ENCODE measurements at regions not wholly inside any gene's neighbourhood (a gene's known extent, or its start where the extent isn't known, plus 50 kb on each side); places are given as distances from the start of the nearest gene placed in this dataset.

DNA sequence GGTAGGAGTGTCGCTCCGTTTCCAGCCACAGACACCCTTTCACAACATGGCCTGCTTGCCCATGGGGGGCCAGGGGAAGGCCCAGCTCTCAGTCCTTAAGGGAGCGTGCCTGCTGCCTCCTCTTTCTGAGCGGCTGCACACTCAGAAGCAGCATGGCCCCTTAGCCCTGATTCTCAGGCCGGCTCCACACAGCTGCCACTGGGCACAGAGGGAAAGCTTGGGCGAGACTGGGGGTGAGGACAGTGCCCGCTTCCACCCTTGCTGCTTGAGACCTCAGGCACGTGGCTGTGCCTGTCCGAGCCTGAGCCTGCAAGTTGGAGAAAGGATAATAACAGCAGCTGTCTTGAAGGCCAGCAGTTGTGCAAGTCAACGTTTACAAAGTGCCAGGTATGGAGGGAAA lies 416.3 kb downstream of the SHANK2 start:
- Histone ChIP-seq H3K36me3 (ENCODE audit: control insufficient read depth, insufficient read depth, low read length) (peaks cover 6% of the 10 kb centered on the region; the same call in 1 of the 2 replicates), H3K9me3 (no peaks in the 10 kb centered on the region), H3K4me3 (ENCODE audit: low read depth, low read length) (no peak overlapping the region), H3K27me3 (replicated peaks; ENCODE audit: control insufficient read depth, insufficient read depth, low read length) (no peaks in the 10 kb centered on the region), H3K4me1 (no peaks in the 10 kb centered on the region)
- H3K4me3 Mint-ChIP-seq (ENCODE audit: unreplicated experiment): no peak overlapping the region
- intact Hi-C loops (cut with micrococcal nuclease; ENCODE audit: unreplicated experiment): no loop called here
- TF ChIP-seq, protein P1, sequence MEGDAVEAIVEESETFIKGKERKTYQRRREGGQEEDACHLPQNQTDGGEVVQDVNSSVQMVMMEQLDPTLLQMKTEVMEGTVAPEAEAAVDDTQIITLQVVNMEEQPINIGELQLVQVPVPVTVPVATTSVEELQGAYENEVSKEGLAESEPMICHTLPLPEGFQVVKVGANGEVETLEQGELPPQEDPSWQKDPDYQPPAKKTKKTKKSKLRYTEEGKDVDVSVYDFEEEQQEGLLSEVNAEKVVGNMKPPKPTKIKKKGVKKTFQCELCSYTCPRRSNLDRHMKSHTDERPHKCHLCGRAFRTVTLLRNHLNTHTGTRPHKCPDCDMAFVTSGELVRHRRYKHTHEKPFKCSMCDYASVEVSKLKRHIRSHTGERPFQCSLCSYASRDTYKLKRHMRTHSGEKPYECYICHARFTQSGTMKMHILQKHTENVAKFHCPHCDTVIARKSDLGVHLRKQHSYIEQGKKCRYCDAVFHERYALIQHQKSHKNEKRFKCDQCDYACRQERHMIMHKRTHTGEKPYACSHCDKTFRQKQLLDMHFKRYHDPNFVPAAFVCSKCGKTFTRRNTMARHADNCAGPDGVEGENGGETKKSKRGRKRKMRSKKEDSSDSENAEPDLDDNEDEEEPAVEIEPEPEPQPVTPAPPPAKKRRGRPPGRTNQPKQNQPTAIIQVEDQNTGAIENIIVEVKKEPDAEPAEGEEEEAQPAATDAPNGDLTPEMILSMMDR (IDR thresholded peaks at IDR 0.05; ENCODE audit: insufficient read depth in 1 of 2, low read depth in 1 of 2, low read length in 1 of 2, severe bottlenecking in 1 of 2, unreplicated experiment in 1 of 2): no peak
- no peaks in the 10 kb centered on the region for H3K27me3 Mint-ChIP-seq (ENCODE audit: insufficient read depth, unreplicated experiment)
- ChIA-PET CTCF (no interaction called here), POLR2A (no interaction called here)
- no TSS peak for BruUV-seq (replicated peaks)
- no peak overlapping the region for H3K27ac Mint-ChIP-seq (ENCODE audit: unreplicated experiment)
- H3K9me3 Mint-ChIP-seq (ENCODE audit: unreplicated experiment): no peaks in the 10 kb centered on the region
- H3K36me3 Mint-ChIP-seq (ENCODE audit: insufficient read depth, unreplicated experiment): peaks cover 44% of the 10 kb centered on the region
- no peaks in the 10 kb centered on the region for H3K4me1 Mint-ChIP-seq (ENCODE audit: low read depth, unreplicated experiment)
- no peak for DNase-seq

DNA sequence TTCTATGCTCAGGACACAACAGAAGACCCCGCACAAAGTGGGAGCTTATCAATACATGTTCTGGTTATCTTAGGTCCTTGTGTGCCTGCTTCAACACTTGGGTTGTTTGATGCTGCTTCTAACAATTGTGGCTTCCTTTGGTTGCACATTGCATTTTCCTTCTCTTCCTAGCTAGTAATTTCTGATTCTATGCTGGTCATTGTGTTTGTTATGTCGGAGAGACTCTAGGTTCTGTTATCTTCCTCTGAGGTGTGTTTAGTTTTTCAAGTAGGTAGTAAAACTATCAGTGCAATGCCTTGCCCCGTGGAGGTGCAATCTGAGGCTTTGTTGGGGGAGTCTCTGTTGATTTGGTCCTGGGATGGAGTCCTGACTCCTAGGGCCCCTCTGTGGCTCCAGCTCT lies 414.2 kb downstream of the SHANK2 start:
- Mint-ChIP-seq H3K4me1 (ENCODE audit: low read depth, unreplicated experiment) (no peaks in the 10 kb centered on the region), H3K9me3 (ENCODE audit: unreplicated experiment) (no peaks in the 10 kb centered on the region), H3K4me3 (ENCODE audit: unreplicated experiment) (no peak overlapping the region), H3K27me3 (ENCODE audit: insufficient read depth, unreplicated experiment) (no peaks in the 10 kb centered on the region), H3K36me3 (ENCODE audit: insufficient read depth, unreplicated experiment) (peaks cover 58% of the 10 kb centered on the region), H3K27ac (ENCODE audit: unreplicated experiment) (no peak overlapping the region)
- Histone ChIP-seq H3K9me3 (no peaks in the 10 kb centered on the region), H3K27me3 (replicated peaks; ENCODE audit: control insufficient read depth, insufficient read depth, low read length) (no peaks in the 10 kb centered on the region), H3K4me3 (ENCODE audit: low read depth, low read length) (no peak overlapping the region), H3K4me1 (no peaks in the 10 kb centered on the region), H3K36me3 (ENCODE audit: control insufficient read depth, insufficient read depth, low read length) (peaks cover 3% of the 10 kb centered on the region)
- no TSS peak for BruUV-seq (replicated peaks)
- POLR2A ChIA-PET: no interaction called here
- intact Hi-C loops (cut with micrococcal nuclease; ENCODE audit: unreplicated experiment): no loop called here
- TF ChIP-seq, protein P1 (IDR thresholded peaks at IDR 0.05; ENCODE audit: insufficient read depth in 1 of 2, low read depth in 1 of 2, low read length in 1 of 2, severe bottlenecking in 1 of 2, unreplicated experiment in 1 of 2): no peak
- CTCF ChIA-PET: no interaction called here
- no peak for DNase-seq

DNA sequence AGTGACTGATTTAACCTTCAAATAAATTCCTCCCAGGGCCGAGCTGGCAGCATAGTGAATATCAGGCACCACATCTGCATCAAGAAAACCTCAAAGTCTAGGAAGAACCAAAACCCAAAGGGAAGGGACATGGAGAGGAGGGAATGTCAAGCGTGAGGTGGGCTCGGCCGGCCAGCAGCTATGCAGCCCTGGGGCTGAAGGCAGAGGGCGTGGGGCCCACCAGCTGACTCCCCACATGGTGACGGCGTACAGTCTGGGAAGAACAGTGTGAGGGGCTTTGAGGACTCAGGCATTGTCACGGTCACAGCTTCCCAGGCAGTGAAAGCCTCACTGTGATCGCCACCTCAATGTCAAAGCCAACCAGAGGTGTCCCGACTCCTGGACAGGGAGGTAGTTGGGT lies 412.5 kb downstream of the SHANK2 start:
- DNase-seq: no peak
- Mint-ChIP-seq H3K4me1 (ENCODE audit: low read depth, unreplicated experiment) (no peaks in the 10 kb centered on the region), H3K9me3 (ENCODE audit: unreplicated experiment) (no peaks in the 10 kb centered on the region), H3K4me3 (ENCODE audit: unreplicated experiment) (no peak overlapping the region), H3K27ac (ENCODE audit: unreplicated experiment) (no peak overlapping the region), H3K36me3 (ENCODE audit: insufficient read depth, unreplicated experiment) (peaks cover 56% of the 10 kb centered on the region), H3K27me3 (ENCODE audit: insufficient read depth, unreplicated experiment) (no peaks in the 10 kb centered on the region)
- H3K36me3 ChIP-seq (ENCODE audit: control insufficient read depth, insufficient read depth, low read length): peaks cover 1% of the 10 kb centered on the region
- no peak overlapping the region for H3K4me3 ChIP-seq (ENCODE audit: low read depth, low read length)
- TF ChIP-seq, protein P1 (IDR thresholded peaks at IDR 0.05; ENCODE audit: insufficient read depth in 1 of 2, low read depth in 1 of 2, low read length in 1 of 2, severe bottlenecking in 1 of 2, unreplicated experiment in 1 of 2): no peak
- H3K9me3 ChIP-seq: no peaks in the 10 kb centered on the region
- ChIA-PET CTCF (no interaction called here), POLR2A (no interaction called here)
- H3K27me3 ChIP-seq (replicated peaks; ENCODE audit: control insufficient read depth, insufficient read depth, low read length): no peaks in the 10 kb centered on the region
- H3K4me1 ChIP-seq: no peaks in the 10 kb centered on the region
- intact Hi-C loops (cut with micrococcal nuclease; ENCODE audit: unreplicated experiment): no loop called here
- no TSS peak for BruUV-seq (replicated peaks)

All from Caco-2 (cell line).